ENCODE measurements at regions not wholly inside any gene's neighbourhood (a gene's known extent, or its start where the extent isn't known, plus 50 kb on each side); places are given as distances from the start of the nearest gene placed in this dataset.
"Not testable (repeated sequence)": the region's sequence is repeated elsewhere in the genome, so short reads cannot be mapped to it uniquely, and the experiment has no call there.

- not testable (repeated sequence) for DNase-seq
Measured at GRCh38 chr5:85662969-85663707, 954.6 kb upstream of the COX7C start.

GRCh38 chr5:85663708-85664031, 954.1 kb upstream of the COX7C start:
- DNase-seq = no peak

GRCh38 chr5:85670417-85670816, 947.3 kb upstream of the COX7C start:
- no peak for DNase-seq

- no peak for DNase-seq
Measured at GRCh38 chr5:85671223-85671970, 946.3 kb upstream of the COX7C start.

- DNase-seq = no peak
Measured at GRCh38 chr5:85681871-85682270, 935.9 kb upstream of the COX7C start.

GRCh38 chr5:85684351-85684750, 933.4 kb upstream of the COX7C start:
- no peak for DNase-seq

- DNase-seq = no peak
Measured at GRCh38 chr5:85703296-85703695, 914.4 kb upstream of the COX7C start.

- no peak for DNase-seq
Measured at GRCh38 chr5:85709728-85710127, 908.0 kb upstream of the COX7C start.

GRCh38 chr5:85716344-85717202, 901.2 kb upstream of the COX7C start:
- no peak for DNase-seq

GRCh38 chr5:85717203-85717563, 900.6 kb upstream of the COX7C start:
- DNase-seq = no peak

GRCh38 chr5:85732185-85732584, 885.6 kb upstream of the COX7C start:
- no peak for DNase-seq

GRCh38 chr5:85741972-85742371, 875.8 kb upstream of the COX7C start:
- DNase-seq = no peak

GRCh38 chr5:85760519-85760918, 857.2 kb upstream of the COX7C start:
- DNase-seq = no peak

GRCh38 chr5:85769347-85769746, 848.4 kb upstream of the COX7C start:
- no peak for DNase-seq

GRCh38 chr5:85784746-85785145, 833.0 kb upstream of the COX7C start:
- DNase-seq = no peak

- DNase-seq = no peak
Measured at GRCh38 chr5:85813146-85813545, 804.6 kb upstream of the COX7C start.

- no peak for DNase-seq
Measured at GRCh38 chr5:85814596-85814995, 803.1 kb upstream of the COX7C start.

GRCh38 chr5:85823462-85824426, 794.0 kb upstream of the COX7C start:
- DNase-seq = no peak

- DNase-seq = no peak
Measured at GRCh38 chr5:85838781-85839180, 779.0 kb upstream of the COX7C start.

- no peak for DNase-seq
Measured at GRCh38 chr5:85841653-85842052, 776.1 kb upstream of the COX7C start.

GRCh38 chr5:85843535-85843934, 774.2 kb upstream of the COX7C start:
- DNase-seq = no peak

GRCh38 chr5:85849411-85849810, 768.3 kb upstream of the COX7C start:
- no peak for DNase-seq

GRCh38 chr5:85865296-85865695, 752.4 kb upstream of the COX7C start:
- no peak for DNase-seq

Data from Kasumi-1 (cell line).